Activated CD4-positive, alpha-beta T cell treated with anti-CD3 and anti-CD28 coated beads, Interleukin-2, Interleukin-4, amounts not matched to agents 100 ng/mL and 50 ng/mL, durations not matched to agents 16 hours and 8 hours (primary cell): ENCODE measurements at regions not wholly inside any gene's neighbourhood (a gene's known extent, or its start where the extent isn't known, plus 50 kb on each side); places are given as distances from the start of the nearest gene placed in this dataset.

Experiments used
- DNase-seq: peaks from one replicate; pipeline ENCODE4 v3.0.0-alpha.2; 2020; ENCODE audit warnings: low spot score

- no peak for DNase-seq
These were observed 207.5 kb downstream of the TENT4A start for GRCh38 chr5:6920628-6921256.

- no peak for DNase-seq
These were observed 213.3 kb downstream of the TENT4A start for GRCh38 chr5:6926491-6927038.

GRCh38 chr5:6936031-6936430 is 222.8 kb downstream of the TENT4A start:
- no peak for DNase-seq

GRCh38 chr5:6937677-6938076 is 224.4 kb downstream of the TENT4A start:
- DNase-seq: no peak

- DNase-seq: no peak
These were observed 228.4 kb downstream of the TENT4A start for GRCh38 chr5:6941631-6942030.

- no peak for DNase-seq
These were observed 230.2 kb downstream of the TENT4A start for GRCh38 chr5:6943197-6944112.

- no peak for DNase-seq
These were observed 235.3 kb downstream of the TENT4A start for GRCh38 chr5:6948562-6948961.

GRCh38 chr5:6949230-6949629 is 236.0 kb downstream of the TENT4A start:
- DNase-seq: no peak

GRCh38 chr5:6950250-6950649 is 237.0 kb downstream of the TENT4A start:
- DNase-seq: peak; percentile 3

GRCh38 chr5:6950860-6951259 is 237.6 kb downstream of the TENT4A start:
- DNase-seq: no peak

GRCh38 chr5:6961123-6961522 is 247.9 kb downstream of the TENT4A start:
- DNase-seq: no peak

- DNase-seq: no peak
These were observed 248.8 kb downstream of the TENT4A start for GRCh38 chr5:6961837-6962635.

- DNase-seq: no peak
These were observed 263.7 kb downstream of the TENT4A start for GRCh38 chr5:6976971-6977370.

- DNase-seq: no peak
These were observed 265.8 kb downstream of the TENT4A start for GRCh38 chr5:6979061-6979460.

- no peak for DNase-seq
These were observed 276.0 kb downstream of the TENT4A start for GRCh38 chr5:6989230-6989629.

- DNase-seq: no peak
These were observed 280.9 kb downstream of the TENT4A start for GRCh38 chr5:6994097-6994496.

GRCh38 chr5:6995115-6995514 is 281.9 kb downstream of the TENT4A start:
- no peak for DNase-seq

GRCh38 chr5:7000310-7000709 is 287.1 kb downstream of the TENT4A start:
- DNase-seq: peak; percentile 9

GRCh38 chr5:7010591-7010990 is 297.4 kb downstream of the TENT4A start:
- DNase-seq: no peak

GRCh38 chr5:7012057-7012456 is 298.8 kb downstream of the TENT4A start:
- DNase-seq: no peak

GRCh38 chr5:7014611-7015010 is 301.4 kb downstream of the TENT4A start:
- DNase-seq: no peak

GRCh38 chr5:7015586-7016256 is 302.5 kb downstream of the TENT4A start:
- no peak for DNase-seq
